ENCODE measurements at regions not wholly inside any gene's neighbourhood (a gene's known extent, or its start where the extent isn't known, plus 50 kb on each side); places are given as distances from the start of the nearest gene placed in this dataset.

DNA sequence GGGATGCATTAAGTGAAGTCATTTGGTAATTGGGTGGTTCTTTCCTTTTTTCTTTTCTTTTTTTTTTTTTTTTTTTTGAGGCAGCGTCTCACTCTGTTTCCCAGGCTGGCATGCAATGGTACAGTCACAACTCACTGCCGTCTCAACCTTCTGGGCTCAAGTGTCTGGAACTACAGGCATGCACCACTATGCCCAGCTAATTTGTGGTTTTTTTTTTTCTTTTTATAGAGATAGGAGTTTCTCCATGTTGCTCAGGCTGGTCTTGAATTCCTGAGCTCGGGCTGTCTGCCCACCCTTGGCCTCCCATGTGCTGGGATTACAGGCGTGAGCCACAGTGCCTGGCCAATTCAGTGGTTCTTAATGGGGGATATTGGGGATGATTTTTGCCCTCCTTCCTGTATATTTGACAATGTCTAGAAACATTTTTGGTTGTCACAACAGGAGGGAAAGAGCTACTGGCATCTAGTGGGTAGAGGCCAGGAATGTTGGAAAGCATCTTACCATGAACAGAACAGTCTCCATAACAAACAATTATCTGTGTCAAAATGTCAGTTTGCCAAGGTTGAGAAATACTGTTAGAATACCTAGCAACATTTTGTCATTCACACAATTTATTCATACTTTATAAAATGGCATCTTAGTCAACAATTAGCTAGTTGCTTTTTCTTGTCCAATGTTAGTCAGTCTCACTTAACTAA is 79.4 kb upstream of the CNTN3 start:
- peak; percentile 70 for DNase-seq (ENCODE audit: low read depth, low spot score)

GRCh38 chr3:74693251-74693650 is 78.8 kb upstream of the CNTN3 start:
- DNase-seq (ENCODE audit: low read depth, low spot score), result peak; percentile 1

GRCh38 chr3:74691946-74692345 is 77.5 kb upstream of the CNTN3 start:
- no peak for DNase-seq (ENCODE audit: low read depth, low spot score)

- DNase-seq (ENCODE audit: low read depth, low spot score), result no peak
Observed at GRCh38 chr3:74673326-74673725, 58.9 kb upstream of the CNTN3 start.

DNA sequence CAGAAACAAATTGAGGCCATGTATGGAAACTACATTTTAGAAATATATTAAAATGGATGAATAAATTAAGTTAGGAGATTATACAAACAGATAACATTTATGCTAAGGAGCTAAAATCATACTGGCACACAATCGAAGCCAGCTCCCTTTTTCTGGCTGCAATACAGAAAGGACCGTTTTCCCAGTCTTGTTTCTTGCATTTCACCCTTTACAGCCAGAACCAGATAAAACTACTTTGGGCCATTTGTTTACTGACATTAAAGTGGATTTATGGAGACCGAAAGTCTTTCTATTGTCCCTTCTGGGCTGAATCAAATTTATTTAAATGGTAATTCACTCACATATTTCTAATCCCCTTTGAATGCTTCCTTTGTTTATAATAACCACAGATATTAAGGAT is 50.1 kb upstream of the CNTN3 start:
- DNase-seq (ENCODE audit: low read depth, low spot score), result no peak
